HG02981 (cell line): ENCODE measurements at regions not wholly inside any gene's neighbourhood (a gene's known extent, or its start where the extent isn't known, plus 50 kb on each side); places are given as distances from the start of the nearest gene placed in this dataset.

ENCODE experiments used
- ATAC-seq: cut with Tn5 transposase; IDR thresholded peaks from one replicate; pipeline ENCODE4 v1.9.1; 2021; ENCODE audit warnings: mild to moderate bottlenecking, moderate library complexity; ENCODE audit not compliant: unreplicated experiment

DNA sequence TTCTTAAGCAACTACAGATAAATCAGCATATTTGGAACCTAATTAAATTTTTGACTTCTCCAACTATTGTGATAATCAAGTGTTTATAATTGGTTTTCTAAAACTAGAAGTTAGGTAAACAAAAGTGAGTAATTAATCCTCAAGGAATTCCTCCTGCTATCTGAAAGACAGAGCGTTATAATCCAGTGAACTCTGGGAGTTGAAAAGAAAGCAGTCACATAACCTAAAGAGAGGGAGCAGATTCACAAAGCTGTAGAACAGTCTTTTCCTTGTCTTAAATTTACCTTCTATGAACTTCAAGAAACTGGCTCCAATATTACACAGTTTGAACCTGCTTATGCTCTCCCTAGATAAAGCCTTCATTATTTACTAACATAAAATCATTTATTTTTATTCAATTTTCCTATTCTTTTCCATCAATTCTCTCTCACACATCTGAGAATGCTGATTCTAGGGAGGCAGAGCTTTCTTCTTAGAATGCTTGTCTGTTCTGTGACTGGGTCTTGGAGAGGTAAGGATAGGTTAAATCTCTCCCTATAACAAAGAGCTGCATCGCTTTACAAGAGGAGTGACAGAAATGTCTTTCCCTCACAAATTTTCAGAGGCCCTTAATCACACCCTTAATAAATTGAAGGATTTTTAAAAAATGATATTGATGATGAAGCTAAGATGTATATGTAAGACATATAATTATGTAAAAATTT lies 132.8 kb downstream of the TUSC7 start:
- no peak for ATAC-seq

DNA sequence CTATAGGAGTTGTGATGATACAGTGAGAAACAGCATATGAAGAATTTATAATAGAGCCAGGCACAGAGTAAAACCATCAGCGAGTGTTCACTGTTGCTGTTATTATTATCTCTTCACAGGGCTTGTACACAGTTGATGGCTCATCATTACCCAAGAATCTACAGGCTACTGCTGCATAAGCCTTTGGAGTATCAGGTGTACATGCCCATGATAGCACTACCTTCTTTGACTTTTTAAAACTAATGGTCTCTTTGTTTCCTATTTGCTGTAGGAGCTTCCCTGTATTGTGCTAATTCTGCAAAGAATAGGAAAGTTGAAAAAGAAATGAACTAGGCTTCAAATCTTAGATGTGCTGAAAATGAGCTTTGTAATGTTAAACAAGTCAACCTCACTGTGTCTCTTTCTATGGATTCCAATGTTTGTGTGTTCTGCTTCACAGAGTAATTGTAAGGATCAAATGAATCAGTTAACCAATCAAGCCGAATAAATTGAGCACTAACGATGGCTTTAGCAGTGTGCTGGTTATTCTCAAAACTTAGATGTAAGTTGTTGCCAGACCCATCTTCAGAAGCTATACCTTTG lies 138.8 kb downstream of the TUSC7 start:
- no peak for ATAC-seq

DNA sequence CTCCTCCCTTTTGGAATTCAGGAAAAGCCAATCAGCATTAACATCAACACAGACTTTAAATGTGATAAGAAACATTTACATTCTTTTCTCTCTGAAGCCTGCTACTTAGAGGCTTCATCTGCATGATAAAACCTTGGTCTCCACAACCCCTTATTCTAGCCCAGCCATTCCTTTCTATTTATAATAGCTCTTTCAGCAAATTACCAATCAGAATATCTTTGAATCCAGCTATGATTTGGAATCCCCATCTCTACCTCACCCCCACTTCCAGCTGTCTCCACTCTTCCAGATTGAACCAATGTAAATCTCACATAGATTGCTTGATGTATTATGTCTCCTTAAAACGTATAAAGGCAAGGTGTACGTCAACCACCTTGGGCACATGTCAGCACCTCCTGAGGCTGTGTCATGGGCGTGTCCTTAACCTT lies 139.7 kb downstream of the TUSC7 start:
- no peak for ATAC-seq

DNA sequence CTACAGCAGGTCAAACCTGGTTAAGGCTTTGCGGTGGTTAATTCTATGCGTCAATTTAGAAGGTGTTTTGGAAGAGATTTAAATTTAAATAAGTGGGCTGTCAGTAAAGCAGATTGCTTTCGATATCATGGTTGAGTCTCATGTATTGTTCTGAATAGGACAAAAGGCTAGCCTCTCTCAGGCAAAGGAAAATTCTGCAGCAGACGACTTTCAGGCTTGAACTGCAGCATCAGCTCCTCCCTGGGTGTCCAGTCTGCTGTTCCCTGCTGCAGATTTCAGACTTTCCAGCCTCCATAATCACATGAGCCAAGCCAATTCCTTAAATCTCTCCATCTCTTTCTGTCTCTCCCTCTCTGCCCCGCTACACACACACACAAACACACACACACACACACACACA lies 143.2 kb downstream of the TUSC7 start:
- no peak for ATAC-seq

DNA sequence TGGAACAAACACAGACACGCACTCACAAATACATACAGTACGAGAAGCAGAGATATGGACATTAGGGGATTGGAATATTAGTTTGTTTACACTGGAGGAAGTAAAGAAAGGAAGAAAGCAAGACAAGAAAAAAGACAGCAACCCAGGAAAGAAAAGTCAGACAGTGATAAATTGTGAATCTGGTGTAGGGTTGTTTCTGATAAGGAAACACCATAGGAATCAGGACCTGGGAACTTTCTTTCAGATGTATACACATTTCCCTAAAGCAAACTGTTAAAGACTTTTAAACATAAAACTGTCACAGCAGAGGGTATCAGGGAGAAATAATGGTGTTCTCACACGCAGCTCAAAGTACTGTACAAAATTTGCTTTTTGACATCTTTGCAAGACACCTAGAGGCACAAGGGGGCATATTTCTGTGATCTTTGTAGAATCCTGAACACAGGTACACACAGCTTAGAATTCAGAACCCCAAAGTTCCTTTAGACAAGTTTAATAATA lies 153.7 kb downstream of the TUSC7 start:
- ATAC-seq, result no peak

DNA sequence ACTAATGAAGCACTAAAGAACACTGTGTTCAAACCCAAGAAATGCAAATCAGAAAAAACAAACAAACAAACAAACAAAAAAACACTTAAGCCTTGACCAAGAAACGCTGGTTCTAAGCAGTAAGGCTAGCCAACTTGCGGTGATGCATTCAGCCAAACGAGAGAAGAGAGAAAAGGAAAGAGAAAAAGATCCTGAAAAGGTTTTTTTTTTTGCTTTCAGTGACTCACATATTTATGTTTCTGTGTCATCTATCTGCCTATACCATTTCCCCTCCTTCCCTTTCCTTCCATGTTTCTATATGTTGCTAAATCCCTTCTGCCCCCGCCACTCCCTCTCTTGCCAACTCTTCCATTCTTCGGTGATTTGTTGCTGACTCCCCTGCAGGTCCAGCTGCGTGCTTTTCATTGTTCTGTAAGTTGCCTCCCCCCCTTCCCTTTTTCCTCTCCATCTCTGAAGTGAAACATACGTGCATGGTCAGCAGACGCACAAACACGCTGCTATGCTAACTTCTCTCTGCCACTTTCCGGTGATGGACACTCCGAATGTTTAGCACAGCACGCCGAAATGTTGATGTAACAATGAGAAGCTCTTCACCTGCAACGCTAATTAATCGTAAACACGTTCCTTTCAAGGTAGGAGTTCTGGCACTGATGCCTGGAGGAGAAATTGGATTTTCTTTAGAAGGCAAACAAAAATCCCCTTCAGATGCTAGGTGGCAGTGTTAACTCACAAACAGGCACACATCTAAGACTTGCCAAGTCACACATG lies 154.4 kb downstream of the TUSC7 start:
- ATAC-seq, result no peak

DNA sequence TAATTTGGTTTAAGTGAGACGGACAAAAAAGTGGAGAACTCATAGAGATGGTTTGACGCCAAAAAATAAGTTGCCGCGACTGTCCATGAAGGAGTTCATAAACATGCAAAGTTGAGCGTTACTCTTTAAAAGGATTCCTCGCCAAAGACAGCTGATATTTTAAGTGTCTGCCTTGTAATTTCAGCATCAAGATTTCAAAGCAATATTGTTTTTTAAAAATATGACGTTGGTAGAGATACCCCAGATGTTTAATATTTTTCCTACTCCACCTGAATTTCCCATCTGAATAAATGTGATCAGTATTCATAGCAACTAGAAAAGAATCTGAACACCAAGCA lies 155.0 kb downstream of the TUSC7 start:
- ATAC-seq, result no peak

DNA sequence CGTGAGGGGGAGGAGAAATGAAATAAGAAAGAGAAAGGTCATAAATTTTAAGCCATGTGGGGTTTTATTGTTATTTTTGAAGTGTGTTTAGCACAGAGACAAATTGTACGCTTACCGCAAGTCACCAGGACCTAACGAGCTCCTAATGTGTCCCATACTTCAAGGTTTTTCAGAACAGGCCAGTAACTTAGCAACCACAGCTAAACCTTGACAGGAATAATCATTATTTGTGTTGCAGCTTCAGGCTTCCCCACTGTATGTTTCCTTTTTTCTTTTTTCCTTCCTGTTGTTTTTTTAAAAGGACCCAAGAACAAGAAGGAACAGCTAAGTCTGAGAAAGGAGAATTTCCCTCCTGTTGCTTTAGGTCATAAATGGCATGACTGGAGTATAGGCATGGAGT lies 160.8 kb downstream of the TUSC7 start:
- no peak for ATAC-seq

DNA sequence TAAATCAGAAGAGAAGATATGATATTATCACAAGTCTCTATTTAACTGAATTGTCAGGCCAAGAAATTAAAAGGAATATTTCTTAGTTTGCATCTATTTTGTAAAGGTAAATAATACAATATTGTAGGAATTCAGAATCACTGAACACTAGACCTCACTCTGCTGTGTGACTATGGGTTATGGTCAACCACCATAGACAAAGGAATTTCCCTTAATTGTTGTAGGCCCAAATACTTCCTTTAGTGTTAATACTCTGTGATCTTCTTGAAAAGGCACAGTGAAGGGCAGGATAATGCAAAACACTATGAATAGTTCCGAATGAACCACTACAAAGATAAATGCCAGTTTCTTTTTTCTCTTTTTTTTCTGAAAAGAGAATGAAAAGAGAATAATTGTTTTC lies 162.3 kb downstream of the TUSC7 start:
- no peak for ATAC-seq

DNA sequence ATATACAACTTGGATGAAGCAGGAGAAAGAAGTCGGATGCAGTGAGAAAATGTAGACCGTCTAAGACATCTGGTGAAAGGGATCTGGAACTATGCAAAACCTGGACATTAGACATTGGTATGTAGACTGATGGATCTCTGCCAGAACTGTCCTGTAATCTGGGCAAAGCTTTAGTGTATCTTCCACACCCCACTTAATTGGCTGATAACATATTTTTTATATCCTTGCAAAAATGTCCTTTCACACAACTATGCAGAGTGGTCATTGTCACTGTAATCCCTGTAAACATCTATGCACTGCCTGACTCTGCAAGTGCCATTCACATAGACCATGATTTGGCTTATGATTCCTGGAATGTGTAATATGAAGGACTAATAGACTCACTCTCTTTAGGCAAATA lies 163.1 kb downstream of the TUSC7 start:
- ATAC-seq, result no peak

DNA sequence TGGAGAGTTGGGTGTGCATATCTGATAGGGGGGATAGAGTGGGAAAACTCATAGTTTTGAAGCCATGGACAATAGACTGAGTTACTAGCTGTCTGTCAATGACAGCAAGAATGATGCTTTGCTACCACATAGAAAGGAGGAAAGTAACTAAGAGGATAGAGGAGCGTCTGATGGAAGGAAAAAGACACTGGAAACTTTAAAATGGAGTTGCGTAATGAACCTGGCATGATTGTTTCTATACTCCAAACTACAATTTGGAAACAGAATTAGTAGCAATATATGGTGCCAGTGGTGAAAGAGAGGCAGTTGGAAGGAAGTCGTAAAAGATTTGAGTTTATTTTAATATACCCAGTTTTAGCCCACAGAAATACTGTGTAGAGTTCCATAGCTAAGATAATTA lies 163.6 kb downstream of the TUSC7 start:
- no peak for ATAC-seq

DNA sequence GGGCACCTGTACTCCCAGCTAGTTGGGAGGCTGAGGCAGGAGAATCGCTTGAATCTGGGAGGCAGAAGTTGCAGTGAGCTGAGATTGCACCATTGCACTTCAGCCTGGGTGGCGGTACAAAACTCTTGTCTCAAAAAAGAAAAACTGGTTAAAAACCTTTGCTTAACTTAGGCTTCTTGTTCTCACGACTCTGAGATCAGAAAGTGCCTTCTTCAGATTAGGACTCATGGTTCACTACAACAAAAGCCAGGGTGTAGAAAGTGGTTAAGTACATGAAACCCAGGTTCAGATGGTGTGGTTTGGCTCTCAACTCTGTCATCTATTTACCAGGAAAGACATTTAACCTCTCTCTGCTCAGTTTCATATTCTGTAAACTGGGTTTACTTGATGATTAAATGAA lies 168.4 kb downstream of the TUSC7 start:
- peak; percentile 94 for ATAC-seq

DNA sequence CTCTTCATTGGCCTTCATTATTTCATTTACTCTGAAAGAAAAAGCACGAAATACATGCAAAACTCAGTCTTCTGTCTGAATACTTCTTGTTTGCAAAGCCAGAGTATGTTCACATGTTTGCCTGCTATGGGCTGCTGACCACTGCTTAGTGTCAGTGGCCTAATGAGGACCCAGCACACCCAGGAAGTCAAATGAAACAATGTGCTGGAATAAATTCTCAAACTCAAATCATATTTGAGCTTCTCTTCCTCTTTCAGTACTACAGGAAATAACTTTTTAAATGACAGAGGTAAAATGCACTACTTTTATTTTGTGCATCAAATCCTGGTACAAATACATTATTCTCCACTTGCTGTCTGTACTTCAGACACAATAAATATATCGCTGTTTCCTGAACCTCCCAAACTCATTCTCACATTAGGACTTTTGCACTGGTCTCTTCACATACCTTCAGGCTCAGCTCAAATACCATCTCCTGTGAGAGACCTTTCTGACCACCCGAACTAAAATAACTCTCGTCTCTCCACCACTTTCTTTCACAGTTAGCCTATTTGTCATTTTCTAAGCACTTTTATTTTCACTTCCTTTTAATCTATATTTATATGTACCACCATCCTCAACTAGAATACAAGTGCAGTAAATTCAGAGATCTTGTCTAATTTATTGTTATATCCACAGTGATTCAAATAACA lies 176.8 kb downstream of the TUSC7 start:
- peak; percentile 90 for ATAC-seq

DNA sequence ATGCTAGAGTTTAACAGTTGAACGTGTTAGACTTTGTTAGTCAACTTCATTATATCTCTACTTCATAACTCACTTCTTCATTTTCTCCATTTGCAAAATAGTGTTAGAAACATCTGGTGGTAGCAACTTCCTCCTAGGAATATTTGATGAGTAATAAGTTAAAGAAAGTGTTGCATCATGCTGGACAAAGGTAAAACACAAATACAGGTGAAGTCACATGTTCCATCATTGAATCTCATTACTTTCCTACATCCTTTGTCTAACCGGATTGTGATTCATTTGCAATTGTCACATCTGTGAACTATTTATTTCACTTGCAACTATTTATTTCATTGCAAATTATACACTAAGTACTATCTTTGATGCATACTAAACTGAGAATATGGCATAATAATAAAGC lies 186.5 kb downstream of the TUSC7 start:
- no peak for ATAC-seq

DNA sequence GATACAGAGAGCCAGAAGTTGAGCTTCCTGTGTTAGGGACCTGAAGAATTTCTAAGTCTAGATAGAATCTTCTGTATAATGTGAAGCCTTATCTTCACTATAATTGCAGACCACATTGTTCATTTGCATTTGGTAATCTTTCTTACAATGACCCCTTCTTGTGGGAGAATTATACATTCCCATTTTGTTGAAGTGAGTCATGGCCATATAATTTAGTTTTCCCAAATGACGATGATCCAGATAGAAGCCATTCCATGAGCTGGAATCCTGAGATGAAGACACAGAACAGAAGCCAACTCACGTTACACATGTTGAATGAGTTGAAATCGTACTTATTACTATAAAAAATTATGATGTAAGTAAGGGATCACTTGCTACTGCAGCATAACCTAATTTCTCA lies 187.8 kb downstream of the TUSC7 start:
- ATAC-seq, result no peak

DNA sequence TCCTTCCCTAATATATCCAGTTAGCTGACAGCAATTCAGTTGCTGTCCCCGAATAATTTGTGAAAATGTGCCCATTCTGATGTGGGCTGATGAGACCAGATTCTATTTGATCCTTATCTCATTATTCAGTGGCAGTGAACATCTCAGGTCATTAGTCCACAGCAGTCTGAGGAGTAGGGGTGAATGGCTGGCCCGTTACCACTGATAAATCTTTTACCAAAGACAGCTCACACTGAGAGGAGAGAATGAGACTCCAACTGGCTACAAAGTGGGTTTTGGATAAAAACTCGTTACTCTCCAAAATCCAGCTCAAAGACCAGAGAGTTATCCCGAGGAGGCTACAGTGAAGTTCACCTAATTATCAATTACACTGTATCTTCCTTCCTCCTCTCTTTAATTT lies 189.7 kb downstream of the TUSC7 start:
- ATAC-seq, result no peak

DNA sequence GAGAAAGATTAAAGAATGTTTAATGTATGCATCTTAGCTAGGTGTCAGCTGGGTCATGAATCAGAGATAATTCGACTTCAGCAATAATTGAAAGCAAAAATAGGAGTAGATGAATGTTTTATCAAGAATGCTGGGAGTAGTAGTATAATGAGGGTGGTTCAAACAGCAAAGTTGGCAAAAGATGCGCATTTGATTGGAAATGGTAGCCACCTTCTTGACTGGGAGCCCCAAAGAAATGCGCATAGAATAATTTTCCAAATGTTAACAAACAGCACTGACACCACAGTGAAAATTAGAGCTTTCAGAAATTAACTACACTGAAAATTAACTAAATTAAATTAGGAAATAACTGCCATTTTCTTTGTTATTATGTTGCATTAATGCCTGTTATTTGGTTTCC lies 195.8 kb downstream of the TUSC7 start:
- ATAC-seq, result no peak

DNA sequence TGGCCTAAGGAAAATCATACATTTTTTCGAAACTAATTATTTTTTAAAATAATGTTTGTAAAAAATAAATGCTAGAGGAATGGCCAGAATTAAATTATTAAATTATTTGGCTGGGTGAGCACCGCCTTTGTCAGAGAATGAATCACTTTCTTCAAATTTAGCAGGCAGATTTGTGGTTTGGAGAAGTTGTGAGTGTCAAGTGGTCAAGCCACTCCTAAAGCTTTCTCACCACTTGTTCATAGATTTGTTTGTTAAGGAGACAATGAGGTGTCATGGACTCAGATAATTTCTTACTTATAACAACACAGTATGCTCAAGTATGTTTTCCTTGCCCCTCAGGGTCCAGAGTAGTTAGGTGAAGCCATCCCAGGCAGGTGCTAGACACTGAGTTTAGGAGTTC lies 196.2 kb downstream of the TUSC7 start:
- ATAC-seq, result no peak

DNA sequence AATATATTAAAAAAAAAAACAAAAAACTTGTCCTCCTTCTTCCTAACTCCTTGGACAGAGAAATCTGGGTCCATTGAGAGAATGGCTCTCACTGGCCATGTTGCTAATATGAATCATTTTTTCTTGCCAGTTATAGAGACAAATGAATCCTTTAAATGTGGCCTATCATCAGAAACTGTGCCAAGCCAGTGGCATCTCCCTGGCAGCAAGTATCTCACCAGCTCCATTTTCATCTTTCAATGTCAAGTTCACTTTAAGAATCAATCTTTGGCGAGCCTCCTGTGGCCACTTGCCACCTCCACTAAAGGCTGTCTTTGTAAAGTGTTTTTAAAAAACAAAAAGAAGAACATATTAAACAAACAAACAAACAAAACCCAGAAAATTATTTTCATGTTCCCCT lies 202.5 kb downstream of the TUSC7 start:
- ATAC-seq, result no peak

DNA sequence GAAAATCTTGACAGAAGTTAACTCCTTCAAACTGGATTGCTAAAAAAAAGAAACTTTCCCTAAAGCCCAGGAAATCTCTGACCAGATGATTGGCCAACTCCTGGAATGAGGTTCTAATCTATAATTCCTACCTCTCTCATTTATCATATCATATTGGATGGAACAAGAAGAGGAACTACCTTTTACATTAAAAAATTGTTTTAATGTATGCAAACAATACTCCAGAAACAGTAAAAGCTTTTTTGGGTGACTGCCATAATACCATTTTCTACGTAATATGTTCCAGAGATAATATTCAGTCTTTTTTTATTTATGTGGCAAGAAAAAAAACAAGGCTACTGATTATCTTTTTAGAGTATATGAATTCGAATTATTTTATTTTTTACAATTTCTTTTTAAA lies 204.4 kb downstream of the TUSC7 start:
- ATAC-seq, result no peak

DNA sequence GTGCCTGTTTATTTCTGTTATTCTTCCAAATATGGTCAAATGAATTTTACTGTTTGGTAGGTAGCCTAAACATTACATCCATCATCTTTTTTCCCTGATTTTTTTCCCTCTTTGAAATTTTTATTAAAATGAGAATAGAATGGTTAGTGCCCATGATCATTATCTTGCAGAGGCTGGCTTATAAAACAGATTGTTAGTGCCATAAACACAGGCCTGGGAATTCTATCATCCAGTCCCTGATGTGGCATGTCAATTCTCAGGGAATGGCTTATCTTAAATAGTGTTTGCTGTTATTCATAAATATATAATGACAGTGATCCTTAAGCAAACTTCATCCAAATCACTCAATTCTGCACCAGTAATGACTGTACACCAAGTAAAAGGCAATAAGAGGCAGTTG lies 207.3 kb downstream of the TUSC7 start:
- ATAC-seq, result no peak
